Natural killer cell (primary cell): ENCODE measurements at regions not wholly inside any gene's neighbourhood (a gene's known extent, or its start where the extent isn't known, plus 50 kb on each side); places are given as distances from the start of the nearest gene placed in this dataset.

Experiments used
- ATAC-seq, 3 donors: fragments of 150-1000 bp in 2 of 3; fragments of 200-7000 bp in 1 of 3; cut with Tn5 transposase; 1 replicate in 1 of 3; 2 replicates in 2 of 3; pipeline ENCODE4 v1.10.0; 2021; ENCODE audit warnings: mild to moderate bottlenecking in 2 of 3, moderate library complexity in 2 of 3
- DNase-seq, 2 donors: peaks; one replicate each; pipeline versions ENCODE4 v3.0.0 to v3.0.0-alpha.2; 2013 to 2021; ENCODE audit warnings: mixed read lengths in 1 of 2
- H3K27ac ChIP-seq: one replicate; pipeline ENCODE4 v1.5.1; 2013; ENCODE audit warnings: mild to moderate bottlenecking, low read length
- H3K27me3 ChIP-seq: one replicate; pipeline ENCODE4 v1.6.1; 2013; ENCODE audit warnings: low read length; ENCODE audit not compliant: control insufficient read depth, insufficient read depth
- H3K36me3 ChIP-seq: one replicate; pipeline ENCODE4 v1.6.1; 2013; ENCODE audit warnings: low read length; ENCODE audit not compliant: control insufficient read depth, insufficient read depth
- H3K4me1 ChIP-seq: one replicate; pipeline ENCODE4 v1.6.1; 2013; ENCODE audit warnings: low read length; ENCODE audit not compliant: control insufficient read depth, insufficient read depth
- H3K4me3 ChIP-seq: one replicate; pipeline ENCODE4 v1.5.1; 2013; ENCODE audit warnings: low read length
- H3K9me3 ChIP-seq: one replicate; pipeline ENCODE4 v1.6.1; 2013; ENCODE audit warnings: low read length; ENCODE audit not compliant: control insufficient read depth, insufficient read depth
- H3K27ac Mint-ChIP-seq, 2 donors: one replicate each; pipeline ENCODE4 v1.8.0; 2022; ENCODE audit warnings: mild to moderate bottlenecking in 2 of 2, mixed read lengths in 2 of 2, moderate library complexity in 1 of 2
- H3K27me3 Mint-ChIP-seq, 2 donors: one replicate each; pipeline ENCODE4 v1.8.0; 2022; ENCODE audit warnings: low read depth in 2 of 2, mixed read lengths in 2 of 2
- H3K36me3 Mint-ChIP-seq: one replicate; pipeline ENCODE4 v1.8.0; 2022; ENCODE audit warnings: mixed read lengths
- H3K4me1 Mint-ChIP-seq, 2 donors: one replicate each; pipeline ENCODE4 v1.8.0; 2022; ENCODE audit warnings: mixed read lengths in 2 of 2
- H3K4me3 Mint-ChIP-seq: one replicate; pipeline ENCODE4 v1.8.0; 2022; ENCODE audit warnings: mild to moderate bottlenecking, moderate library complexity, mixed read lengths
- H3K9me3 Mint-ChIP-seq, 2 donors: one replicate each; pipeline ENCODE4 v1.8.0; 2022; ENCODE audit warnings: mixed read lengths in 2 of 2
- CTCF ChIP-seq: fragments of 200-600 bp; IDR thresholded peaks from one replicate; pipeline ENCODE4 v1.8.0; 2022; ENCODE audit warnings: antibody characterized with exemption
- WGBS: methylation state at CpG from one replicate; pipeline ENCODE4 v1.1.7; 2013; ENCODE audit warnings: missing lambda C conversion rate; ENCODE audit not compliant: insufficient coverage; 5-methylcytosine and 5-hydroxymethylcytosine counted together
- intact Hi-C: fragments of 100-400 bp; cut with micrococcal nuclease; formaldehyde crosslinking; loops from one replicate; pipeline ENCODE4 v1.14.2; 2022

GRCh38 chr13:111556496-111556895 lies 236.1 kb downstream of the TEX29 start:
- no peak overlapping the region for H3K27ac Mint-ChIP-seq
- Histone ChIP-seq H3K36me3 (no peaks in the 10 kb centered on the region), H3K27me3 (no peaks in the 10 kb centered on the region), H3K4me3 (no peak overlapping the region), H3K4me1 (peaks cover 21% of the 10 kb centered on the region), H3K9me3 (no peaks in the 10 kb centered on the region), H3K27ac (no peak overlapping the region)
- peaks cover 26 to 34% of the 10 kb centered on the region in 2 donors for H3K4me1 Mint-ChIP-seq
- intact Hi-C loops, result no loop called here
- peaks cover 11% of the 10 kb centered on the region in 2 donors for H3K27me3 Mint-ChIP-seq
- no peak for DNase-seq
- H3K36me3 Mint-ChIP-seq, result no peaks in the 10 kb centered on the region
- no peak for ATAC-seq
- no peak overlapping the region for H3K4me3 Mint-ChIP-seq
- TF ChIP-seq CTCF, result no peak
- whole genome bisulfite sequencing, result 89% methylated on average over 13 of the region's 13 CpGs
- H3K9me3 Mint-ChIP-seq, result no peaks in the 10 kb centered on the region

GRCh38 chr13:111557921-111558699 lies 237.7 kb downstream of the TEX29 start:
- no peak for TF ChIP-seq CTCF
- no peaks in the 10 kb centered on the region for H3K27me3 ChIP-seq
- intact Hi-C loops, result no loop called here
- Mint-ChIP-seq H3K4me1 (peaks cover 32 to 35% of the 10 kb centered on the region in 2 donors), H3K27me3 (peaks cover 11% of the 10 kb centered on the region in 2 donors), H3K9me3 (no peaks in the 10 kb centered on the region), H3K36me3 (no peaks in the 10 kb centered on the region), H3K4me3 (peak overlapping the region; percentile 35), H3K27ac (no peak overlapping the region)
- DNase-seq (no peak), ATAC-seq (no peak)
- no peaks in the 10 kb centered on the region for H3K9me3 ChIP-seq
- H3K4me1 ChIP-seq, result peaks cover 24% of the 10 kb centered on the region
- H3K4me3 ChIP-seq, result no peak overlapping the region
- WGBS, result 94% methylated on average over 19 of the region's 19 CpGs
- H3K36me3 ChIP-seq, result no peaks in the 10 kb centered on the region
- H3K27ac ChIP-seq, result no peak overlapping the region

GRCh38 chr13:111558700-111559088 lies 238.3 kb downstream of the TEX29 start:
- ATAC-seq (no peak), DNase-seq (no peak)
- Mint-ChIP-seq H3K4me1 (peaks cover 32 to 35% of the 10 kb centered on the region in 2 donors), H3K4me3 (no peak overlapping the region), H3K36me3 (no peaks in the 10 kb centered on the region), H3K27me3 (peaks cover 11 to 15% of the 10 kb centered on the region in 2 donors), H3K27ac (no peak overlapping the region), H3K9me3 (no peaks in the 10 kb centered on the region)
- intact Hi-C loops, result no loop called here
- Histone ChIP-seq H3K4me3 (no peak overlapping the region), H3K4me1 (peaks cover 24% of the 10 kb centered on the region), H3K9me3 (no peaks in the 10 kb centered on the region), H3K27me3 (no peaks in the 10 kb centered on the region), H3K27ac (no peak overlapping the region), H3K36me3 (no peaks in the 10 kb centered on the region)
- no peak for TF ChIP-seq CTCF
- WGBS, result 92% methylated on average over 16 of the region's 16 CpGs
